ENCODE measurements at regions not wholly inside any gene's neighbourhood (a gene's known extent, or its start where the extent isn't known, plus 50 kb on each side); places are given as distances from the start of the nearest gene placed in this dataset.

DNA sequence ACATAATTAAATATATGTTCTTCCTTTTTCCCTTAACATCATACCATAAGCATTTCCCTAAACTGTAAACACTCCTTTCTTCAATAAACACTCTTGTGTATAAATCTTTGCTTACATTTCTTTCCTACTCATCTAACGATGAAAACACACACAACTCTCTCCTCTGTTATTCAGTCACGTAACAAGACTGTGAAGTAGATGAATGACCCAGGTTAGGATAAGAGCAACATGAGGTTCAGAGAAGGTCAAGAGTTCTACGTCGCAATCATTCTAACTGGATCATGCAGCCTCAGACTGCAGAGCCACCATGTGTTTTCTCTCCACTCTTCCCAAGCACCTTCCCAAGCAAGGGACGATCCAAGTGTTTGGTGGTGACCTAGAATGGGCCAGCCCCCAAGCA lies 70.5 kb upstream of the SPTLC1 start:
- Histone ChIP-seq H3K36me3 (ENCODE audit: control insufficient read depth, insufficient read depth, low read length) (no peaks in the 10 kb centered on the region), H3K9ac (ENCODE audit: insufficient read depth, low read length) (no peak overlapping the region), H3K4me1 (ENCODE audit: control insufficient read depth, extremely low read depth, insufficient read depth, low read length) (peaks cover 8% of the 10 kb centered on the region), H3K4me3 (replicated peaks in 1 of 4; ENCODE audit: control extremely low read depth in 1 of 4, insufficient read depth in 1 of 4, low read depth in 3 of 4, low read length in 4 of 4) (no peak overlapping the region), H3K79me2 (ENCODE audit: control insufficient read depth, insufficient read depth, low read length) (no peaks in the 10 kb centered on the region), H2AFZ (ENCODE audit: low read length) (no peak overlapping the region), H3K9me3 (ENCODE audit: control insufficient read depth, insufficient read depth, low read depth, low read length) (no peaks in the 10 kb centered on the region), H4K20me1 (ENCODE audit: control insufficient read depth, extremely low read depth, insufficient read depth, low read length) (no peaks in the 10 kb centered on the region), H3K27me3 (ENCODE audit: control insufficient read depth, insufficient read depth, low read length) (peaks cover 2% of the 10 kb centered on the region), H3K27ac (ENCODE audit: insufficient read depth, low read length) (no peak overlapping the region), H3K4me2 (ENCODE audit: extremely low read depth, insufficient read depth, low read length) (no peak overlapping the region)
- no peak for TF ChIP-seq EZH2 (IDR thresholded peaks at IDR 0.05; ENCODE audit: low read length, missing control alignments)
- TF ChIP-seq, protein P1, sequence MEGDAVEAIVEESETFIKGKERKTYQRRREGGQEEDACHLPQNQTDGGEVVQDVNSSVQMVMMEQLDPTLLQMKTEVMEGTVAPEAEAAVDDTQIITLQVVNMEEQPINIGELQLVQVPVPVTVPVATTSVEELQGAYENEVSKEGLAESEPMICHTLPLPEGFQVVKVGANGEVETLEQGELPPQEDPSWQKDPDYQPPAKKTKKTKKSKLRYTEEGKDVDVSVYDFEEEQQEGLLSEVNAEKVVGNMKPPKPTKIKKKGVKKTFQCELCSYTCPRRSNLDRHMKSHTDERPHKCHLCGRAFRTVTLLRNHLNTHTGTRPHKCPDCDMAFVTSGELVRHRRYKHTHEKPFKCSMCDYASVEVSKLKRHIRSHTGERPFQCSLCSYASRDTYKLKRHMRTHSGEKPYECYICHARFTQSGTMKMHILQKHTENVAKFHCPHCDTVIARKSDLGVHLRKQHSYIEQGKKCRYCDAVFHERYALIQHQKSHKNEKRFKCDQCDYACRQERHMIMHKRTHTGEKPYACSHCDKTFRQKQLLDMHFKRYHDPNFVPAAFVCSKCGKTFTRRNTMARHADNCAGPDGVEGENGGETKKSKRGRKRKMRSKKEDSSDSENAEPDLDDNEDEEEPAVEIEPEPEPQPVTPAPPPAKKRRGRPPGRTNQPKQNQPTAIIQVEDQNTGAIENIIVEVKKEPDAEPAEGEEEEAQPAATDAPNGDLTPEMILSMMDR (conservative IDR thresholded peaks at IDR 0.05 in 1 of 2, IDR thresholded peaks at IDR 0.05 in 1 of 2; ENCODE audit: low read depth in 1 of 2, low read length in 2 of 2) = no peak
- peak in 1 of 2 donors; percentile 16 for DNase-seq (ENCODE audit: low read depth in 2 of 2)

DNA sequence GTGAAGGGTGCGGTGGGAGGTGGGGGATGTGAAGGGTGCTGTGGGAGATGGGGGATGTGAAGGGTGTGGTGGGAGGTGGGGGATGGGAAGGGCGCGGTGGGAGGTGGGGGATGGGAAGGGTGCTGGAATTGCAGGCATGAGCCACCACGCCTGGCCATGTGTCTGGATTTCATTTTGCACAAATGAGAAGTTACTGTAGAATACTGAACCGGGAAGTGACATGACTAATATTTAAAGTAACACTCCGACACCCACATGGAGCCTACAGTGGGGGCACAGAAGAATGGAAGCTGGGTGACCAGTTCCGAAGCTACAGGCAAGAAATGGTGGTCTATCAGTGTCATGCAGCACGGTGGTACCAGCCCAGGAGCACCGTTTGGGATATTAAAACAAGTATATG lies 69.9 kb upstream of the SPTLC1 start:
- no peak for DNase-seq (ENCODE audit: low read depth in 2 of 2)
- H3K4me2 ChIP-seq (ENCODE audit: extremely low read depth, insufficient read depth, low read length) = no peak overlapping the region
- H3K36me3 ChIP-seq (ENCODE audit: control insufficient read depth, insufficient read depth, low read length) = no peaks in the 10 kb centered on the region
- no peak for TF ChIP-seq EZH2 (IDR thresholded peaks at IDR 0.05; ENCODE audit: low read length, missing control alignments)
- TF ChIP-seq, protein P1 (conservative IDR thresholded peaks at IDR 0.05 in 1 of 2, IDR thresholded peaks at IDR 0.05 in 1 of 2; ENCODE audit: low read depth in 1 of 2, low read length in 2 of 2) = no peak
- H3K4me3 ChIP-seq (replicated peaks in 1 of 4; ENCODE audit: control extremely low read depth in 1 of 4, insufficient read depth in 1 of 4, low read depth in 3 of 4, low read length in 4 of 4) = no peak overlapping the region
- no peak overlapping the region for H3K9ac ChIP-seq (ENCODE audit: insufficient read depth, low read length)
- H3K79me2 ChIP-seq (ENCODE audit: control insufficient read depth, insufficient read depth, low read length) = no peaks in the 10 kb centered on the region
- H3K27me3 ChIP-seq (ENCODE audit: control insufficient read depth, insufficient read depth, low read length) = peaks cover 2% of the 10 kb centered on the region
- no peaks in the 10 kb centered on the region for H3K9me3 ChIP-seq (ENCODE audit: control insufficient read depth, insufficient read depth, low read depth, low read length)
- no peaks in the 10 kb centered on the region for H4K20me1 ChIP-seq (ENCODE audit: control insufficient read depth, extremely low read depth, insufficient read depth, low read length)
- H3K27ac ChIP-seq (ENCODE audit: insufficient read depth, low read length) = no peak overlapping the region
- peaks cover 10% of the 10 kb centered on the region for H3K4me1 ChIP-seq (ENCODE audit: control insufficient read depth, extremely low read depth, insufficient read depth, low read length)
- no peak overlapping the region for H2AFZ ChIP-seq (ENCODE audit: low read length)

DNA sequence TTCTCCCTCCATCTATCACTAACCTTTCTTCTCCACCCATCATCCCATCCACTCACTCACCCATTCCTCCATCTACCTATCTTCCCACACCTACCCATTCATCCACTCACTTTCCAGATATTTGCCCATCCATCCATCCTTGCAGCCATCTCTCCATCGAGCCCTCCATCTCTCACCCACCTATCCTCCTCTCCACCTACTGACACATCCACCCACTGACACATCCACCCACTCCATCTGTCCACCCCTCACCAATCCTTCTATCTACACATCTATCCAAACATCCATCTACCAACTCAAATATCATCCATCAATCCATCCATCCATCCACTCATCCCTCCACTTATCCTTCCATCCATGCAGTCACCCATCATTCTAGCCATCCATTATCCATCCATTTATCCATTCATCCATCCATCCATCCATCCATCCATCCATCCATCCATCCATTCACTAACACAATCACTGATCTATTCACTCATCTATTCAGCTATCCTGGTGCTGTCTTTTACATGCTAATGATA lies 68.9 kb upstream of the SPTLC1 start:
- no peaks in the 10 kb centered on the region for H4K20me1 ChIP-seq (ENCODE audit: control insufficient read depth, extremely low read depth, insufficient read depth, low read length)
- H3K9me3 ChIP-seq (ENCODE audit: control insufficient read depth, insufficient read depth, low read depth, low read length) = no peaks in the 10 kb centered on the region
- H3K36me3 ChIP-seq (ENCODE audit: control insufficient read depth, insufficient read depth, low read length) = no peaks in the 10 kb centered on the region
- DNase-seq (ENCODE audit: low read depth in 2 of 2) = no peak
- no peak overlapping the region for H3K9ac ChIP-seq (ENCODE audit: insufficient read depth, low read length)
- TF ChIP-seq, protein P1 (conservative IDR thresholded peaks at IDR 0.05 in 1 of 2, IDR thresholded peaks at IDR 0.05 in 1 of 2; ENCODE audit: low read depth in 1 of 2, low read length in 2 of 2) = no peak
- no peak for TF ChIP-seq EZH2 (IDR thresholded peaks at IDR 0.05; ENCODE audit: low read length, missing control alignments)
- no peak overlapping the region for H2AFZ ChIP-seq (ENCODE audit: low read length)
- no peak overlapping the region for H3K27ac ChIP-seq (ENCODE audit: insufficient read depth, low read length)
- no peaks in the 10 kb centered on the region for H3K79me2 ChIP-seq (ENCODE audit: control insufficient read depth, insufficient read depth, low read length)
- H3K27me3 ChIP-seq (ENCODE audit: control insufficient read depth, insufficient read depth, low read length) = peaks cover 2% of the 10 kb centered on the region
- H3K4me1 ChIP-seq (ENCODE audit: control insufficient read depth, extremely low read depth, insufficient read depth, low read length) = peaks cover 10% of the 10 kb centered on the region
- H3K4me3 ChIP-seq (replicated peaks in 1 of 4; ENCODE audit: control extremely low read depth in 1 of 4, insufficient read depth in 1 of 4, low read depth in 3 of 4, low read length in 4 of 4) = no peak overlapping the region
- no peak overlapping the region for H3K4me2 ChIP-seq (ENCODE audit: extremely low read depth, insufficient read depth, low read length)

Data from fibroblast of lung (primary cell).